Adrenal gland (tissue), 9 donors: ENCODE measurements at regions not wholly inside any gene's neighbourhood (a gene's known extent, or its start where the extent isn't known, plus 50 kb on each side); places are given as distances from the start of the nearest gene placed in this dataset.

ENCODE experiments used
- DNase-seq, 7 donors: peaks; one replicate each; pipeline ENCODE4 v3.0.0-alpha.2; 2019 to 2020
- H3K27ac ChIP-seq, 5 donors: fragments of 200-600 bp; sonication (generic) in 4 of 5; 1 replicate in 3 of 5; 2 replicates in 2 of 5; pipeline versions ENCODE4 v1.5.1 to v1.8.0; 2016 to 2020; ENCODE audit warnings: mild to moderate bottlenecking in 1 of 5
- H3K27me3 ChIP-seq: fragments of 200-600 bp; 2 replicates; pipeline ENCODE4 v1.8.0; 2021
- H3K36me3 ChIP-seq, 2 donors: fragments of 200-600 bp; replicated peaks in 1 of 2; 1 replicate in 1 of 2; 2 replicates in 1 of 2; pipeline versions ENCODE4 v1.5.1 to v1.8.0; 2018 to 2022
- H3K4me1 ChIP-seq, 2 donors: fragments of 200-600 bp; replicated peaks in 1 of 2; 1 replicate in 1 of 2; 2 replicates in 1 of 2; pipeline versions ENCODE4 v1.5.1 to v1.8.0; 2018 to 2021
- H3K4me3 ChIP-seq, 4 donors: fragments of 200-600 bp; sonication (generic) in 3 of 4; one replicate each; pipeline ENCODE4 v1.5.1; 2016 to 2018
- H3K9me3 ChIP-seq, 3 donors: fragments of 200-600 bp; sonication (generic) in 1 of 3; replicated peaks in 1 of 3; 1 replicate in 2 of 3; 2 replicates in 1 of 3; pipeline versions ENCODE4 v1.5.1 to v1.8.0; 2016 to 2021
- POLR2A ChIP-seq, 2 donors: fragments of 450-650 bp; IDR thresholded peaks; one replicate each; pipeline ENCODE4 v1.6.1; 2017; ENCODE audit warnings: antibody characterized with exemption in 2 of 2, mild to moderate bottlenecking in 2 of 2, moderate library complexity in 1 of 2
- WGBS, 4 donors: extraction: QIAGEN DNeasy Blood & Tissue Kit in 2 of 4; methylation state at CpG; one replicate each; pipeline versions ENCODE4 v1.1.5 to v1.1.7; 2013 to 2017; 5-methylcytosine and 5-hydroxymethylcytosine counted together
- intact Hi-C, 2 donors: fragments of 100-400 bp; cut with DNase I; formaldehyde crosslinking; loops; one replicate each; pipeline versions ENCODE4 v1.14.1 to v1.15.0; 2022 to 2023
- TF ChIP-seq, protein P1 (sequence below), 6 experiments: fragments of 450-650 bp in 4 of 6; fragments of 200-600 bp in 2 of 6; sonication (generic) in 1 of 6; IDR thresholded peaks; 1 replicate in 5 of 6; 2 replicates in 1 of 6; pipeline versions ENCODE4 v1.5.1 to v1.8.0; 2016 to 2021; ENCODE audit warnings: antibody characterized with exemption in 6 of 6, mild to moderate bottlenecking in 2 of 6, moderate library complexity in 1 of 6
- donor health status: healthy with polysubstance abuse.
- donor health status: Bipolar disorder and iron deficiency.
- donor health status: DM: yes; HTN: yes; CAD: no.
- donor health status: DM: no; HTN: no; CAD: no.
- donor health status: DM: no; HTN: no; CAD: no.

DNA sequence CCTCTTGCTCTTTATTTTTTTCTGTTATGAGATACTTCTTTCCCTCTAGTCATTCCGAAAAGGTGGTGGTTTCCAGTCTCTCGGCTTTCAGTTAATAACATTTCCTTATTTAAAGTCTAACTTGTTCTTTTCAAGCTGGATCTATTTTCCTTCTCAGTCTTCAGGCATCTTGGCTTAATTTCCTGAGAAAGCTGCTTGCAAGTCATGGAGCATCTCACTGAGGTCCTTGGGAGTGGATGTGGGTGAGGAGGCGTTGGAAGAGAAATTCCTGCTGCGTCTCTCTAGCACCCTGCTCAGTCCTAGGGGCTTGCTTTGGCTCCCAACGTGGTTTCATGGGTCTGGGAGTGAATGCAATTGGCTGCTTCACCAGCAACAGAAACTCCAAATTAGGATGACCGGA is 210.2 kb upstream of the MKI67 start:
- WGBS, 4 donors = 64 to 76% (median 71%) methylated on average over 6 of the region's 6 CpGs
- no peak overlapping the region for H3K27ac ChIP-seq
- no peaks in the 10 kb centered on the region for H3K36me3 ChIP-seq
- peaks cover 8% of the 10 kb centered on the region for H3K27me3 ChIP-seq
- TF ChIP-seq, protein P1, sequence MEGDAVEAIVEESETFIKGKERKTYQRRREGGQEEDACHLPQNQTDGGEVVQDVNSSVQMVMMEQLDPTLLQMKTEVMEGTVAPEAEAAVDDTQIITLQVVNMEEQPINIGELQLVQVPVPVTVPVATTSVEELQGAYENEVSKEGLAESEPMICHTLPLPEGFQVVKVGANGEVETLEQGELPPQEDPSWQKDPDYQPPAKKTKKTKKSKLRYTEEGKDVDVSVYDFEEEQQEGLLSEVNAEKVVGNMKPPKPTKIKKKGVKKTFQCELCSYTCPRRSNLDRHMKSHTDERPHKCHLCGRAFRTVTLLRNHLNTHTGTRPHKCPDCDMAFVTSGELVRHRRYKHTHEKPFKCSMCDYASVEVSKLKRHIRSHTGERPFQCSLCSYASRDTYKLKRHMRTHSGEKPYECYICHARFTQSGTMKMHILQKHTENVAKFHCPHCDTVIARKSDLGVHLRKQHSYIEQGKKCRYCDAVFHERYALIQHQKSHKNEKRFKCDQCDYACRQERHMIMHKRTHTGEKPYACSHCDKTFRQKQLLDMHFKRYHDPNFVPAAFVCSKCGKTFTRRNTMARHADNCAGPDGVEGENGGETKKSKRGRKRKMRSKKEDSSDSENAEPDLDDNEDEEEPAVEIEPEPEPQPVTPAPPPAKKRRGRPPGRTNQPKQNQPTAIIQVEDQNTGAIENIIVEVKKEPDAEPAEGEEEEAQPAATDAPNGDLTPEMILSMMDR (IDR thresholded peaks at IDR 0.05) = no peak
- TF ChIP-seq POLR2A (IDR thresholded peaks at IDR 0.05) = no peak
- H3K9me3 ChIP-seq = no peaks in the 10 kb centered on the region
- no peaks in the 10 kb centered on the region for H3K4me1 ChIP-seq
- DNase-seq = no peak
- intact Hi-C loops = no loop called here
- H3K4me3 ChIP-seq = no peak overlapping the region

DNA sequence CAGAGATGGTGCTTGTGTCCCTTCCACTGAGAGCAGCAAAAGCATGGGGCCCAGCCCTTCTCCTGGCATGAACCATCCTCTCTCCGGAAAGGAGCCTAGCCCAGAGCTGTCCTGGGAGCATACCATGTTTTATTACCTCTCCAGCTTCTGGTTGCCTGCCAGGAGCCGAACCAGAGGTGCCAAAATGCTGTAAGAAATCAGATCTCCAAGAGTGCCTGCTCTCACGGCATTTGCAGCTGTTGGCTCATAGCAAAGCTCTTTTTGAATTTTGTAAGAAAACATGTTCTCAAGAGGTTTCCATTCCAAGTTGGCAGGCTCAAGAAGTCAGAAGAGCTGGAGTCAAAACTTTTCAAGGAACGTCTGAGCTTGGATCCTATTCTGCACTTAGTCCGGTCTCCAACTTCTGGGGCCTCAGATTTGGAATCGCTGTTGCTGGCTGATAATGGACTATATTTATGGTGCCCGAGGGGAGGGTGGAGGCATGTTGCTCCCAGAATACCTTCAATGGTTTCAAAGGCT is 211.7 kb upstream of the MKI67 start:
- H3K27ac ChIP-seq = no peak overlapping the region
- H3K9me3 ChIP-seq = no peaks in the 10 kb centered on the region
- DNase-seq = no peak
- H3K27me3 ChIP-seq = peaks cover 8% of the 10 kb centered on the region
- 44 to 65% (median 47%) methylated on average over 6 to 7 of the region's 7 CpGs for WGBS, 4 donors
- intact Hi-C loops = no loop called here
- H3K36me3 ChIP-seq = no peaks in the 10 kb centered on the region
- H3K4me1 ChIP-seq = no peaks in the 10 kb centered on the region
- no peak for TF ChIP-seq POLR2A (IDR thresholded peaks at IDR 0.05)
- TF ChIP-seq, protein P1 (IDR thresholded peaks at IDR 0.05) = no peak
- H3K4me3 ChIP-seq = no peak overlapping the region

- intact Hi-C loops = no loop called here
- no peaks in the 10 kb centered on the region for H3K36me3 ChIP-seq
- TF ChIP-seq, protein P1 (IDR thresholded peaks at IDR 0.05) = no peak
- no peak for TF ChIP-seq POLR2A (IDR thresholded peaks at IDR 0.05)
- H3K4me3 ChIP-seq = no peak overlapping the region
- 62 to 67% (median 65%) methylated on average over 3 of the region's 3 CpGs for WGBS, 4 donors
- H3K9me3 ChIP-seq = no peaks in the 10 kb centered on the region
- no peak for DNase-seq
- H3K4me1 ChIP-seq = no peaks in the 10 kb centered on the region
- no peak overlapping the region for H3K27ac ChIP-seq
- peaks cover 8% of the 10 kb centered on the region for H3K27me3 ChIP-seq
Observed at GRCh38 chr10:128338951-128339350, 212.7 kb upstream of the MKI67 start.

- H3K4me1 ChIP-seq = no peaks in the 10 kb centered on the region
- TF ChIP-seq, protein P1 (IDR thresholded peaks at IDR 0.05) = no peak
- TF ChIP-seq POLR2A (IDR thresholded peaks at IDR 0.05) = no peak
- H3K36me3 ChIP-seq = no peaks in the 10 kb centered on the region
- no peaks in the 10 kb centered on the region for H3K9me3 ChIP-seq
- intact Hi-C loops = no loop called here
- peaks cover 4% of the 10 kb centered on the region for H3K27me3 ChIP-seq
- DNase-seq = no peak
- no peak overlapping the region for H3K4me3 ChIP-seq
- 52 to 73% (median 67%) methylated on average over 4 of the region's 4 CpGs for WGBS, 4 donors
- no peak overlapping the region for H3K27ac ChIP-seq
Observed at GRCh38 chr10:128339753-128340152, 213.5 kb upstream of the MKI67 start.
